Adrenal gland (tissue), 9 donors: ENCODE measurements at regions not wholly inside any gene's neighbourhood (a gene's known extent, or its start where the extent isn't known, plus 50 kb on each side); places are given as distances from the start of the nearest gene placed in this dataset.

Experiments used
- DNase-seq, 7 donors: peaks; one replicate each; pipeline ENCODE4 v3.0.0-alpha.2; 2019 to 2020
- H3K27ac ChIP-seq, 5 donors: fragments of 200-600 bp; sonication (generic) in 4 of 5; 1 replicate in 3 of 5; 2 replicates in 2 of 5; pipeline versions ENCODE4 v1.5.1 to v1.8.0; 2016 to 2020; ENCODE audit warnings: mild to moderate bottlenecking in 1 of 5
- H3K27me3 ChIP-seq: fragments of 200-600 bp; 2 replicates; pipeline ENCODE4 v1.8.0; 2021
- H3K36me3 ChIP-seq, 2 donors: fragments of 200-600 bp; replicated peaks in 1 of 2; 1 replicate in 1 of 2; 2 replicates in 1 of 2; pipeline versions ENCODE4 v1.5.1 to v1.8.0; 2018 to 2022
- H3K4me1 ChIP-seq, 2 donors: fragments of 200-600 bp; replicated peaks in 1 of 2; 1 replicate in 1 of 2; 2 replicates in 1 of 2; pipeline versions ENCODE4 v1.5.1 to v1.8.0; 2018 to 2021
- H3K4me3 ChIP-seq, 4 donors: fragments of 200-600 bp; sonication (generic) in 3 of 4; one replicate each; pipeline ENCODE4 v1.5.1; 2016 to 2018
- H3K9me3 ChIP-seq, 3 donors: fragments of 200-600 bp; sonication (generic) in 1 of 3; replicated peaks in 1 of 3; 1 replicate in 2 of 3; 2 replicates in 1 of 3; pipeline versions ENCODE4 v1.5.1 to v1.8.0; 2016 to 2021
- POLR2A ChIP-seq, 2 donors: fragments of 450-650 bp; IDR thresholded peaks; one replicate each; pipeline ENCODE4 v1.6.1; 2017; ENCODE audit warnings: antibody characterized with exemption in 2 of 2, mild to moderate bottlenecking in 2 of 2, moderate library complexity in 1 of 2
- WGBS, 4 donors: extraction: QIAGEN DNeasy Blood & Tissue Kit in 2 of 4; methylation state at CpG; one replicate each; pipeline versions ENCODE4 v1.1.5 to v1.1.7; 2013 to 2017; 5-methylcytosine and 5-hydroxymethylcytosine counted together
- intact Hi-C, 2 donors: fragments of 100-400 bp; cut with DNase I; formaldehyde crosslinking; loops; one replicate each; pipeline versions ENCODE4 v1.14.1 to v1.15.0; 2022 to 2023
- TF ChIP-seq, protein P1 (sequence below), 6 experiments: fragments of 450-650 bp in 4 of 6; fragments of 200-600 bp in 2 of 6; sonication (generic) in 1 of 6; IDR thresholded peaks; 1 replicate in 5 of 6; 2 replicates in 1 of 6; pipeline versions ENCODE4 v1.5.1 to v1.8.0; 2016 to 2021; ENCODE audit warnings: antibody characterized with exemption in 6 of 6, mild to moderate bottlenecking in 2 of 6, moderate library complexity in 1 of 6
- donor health status: healthy with polysubstance abuse.
- donor health status: Bipolar disorder and iron deficiency.
- donor health status: DM: yes; HTN: yes; CAD: no.
- donor health status: DM: no; HTN: no; CAD: no.
- donor health status: DM: no; HTN: no; CAD: no.

DNA sequence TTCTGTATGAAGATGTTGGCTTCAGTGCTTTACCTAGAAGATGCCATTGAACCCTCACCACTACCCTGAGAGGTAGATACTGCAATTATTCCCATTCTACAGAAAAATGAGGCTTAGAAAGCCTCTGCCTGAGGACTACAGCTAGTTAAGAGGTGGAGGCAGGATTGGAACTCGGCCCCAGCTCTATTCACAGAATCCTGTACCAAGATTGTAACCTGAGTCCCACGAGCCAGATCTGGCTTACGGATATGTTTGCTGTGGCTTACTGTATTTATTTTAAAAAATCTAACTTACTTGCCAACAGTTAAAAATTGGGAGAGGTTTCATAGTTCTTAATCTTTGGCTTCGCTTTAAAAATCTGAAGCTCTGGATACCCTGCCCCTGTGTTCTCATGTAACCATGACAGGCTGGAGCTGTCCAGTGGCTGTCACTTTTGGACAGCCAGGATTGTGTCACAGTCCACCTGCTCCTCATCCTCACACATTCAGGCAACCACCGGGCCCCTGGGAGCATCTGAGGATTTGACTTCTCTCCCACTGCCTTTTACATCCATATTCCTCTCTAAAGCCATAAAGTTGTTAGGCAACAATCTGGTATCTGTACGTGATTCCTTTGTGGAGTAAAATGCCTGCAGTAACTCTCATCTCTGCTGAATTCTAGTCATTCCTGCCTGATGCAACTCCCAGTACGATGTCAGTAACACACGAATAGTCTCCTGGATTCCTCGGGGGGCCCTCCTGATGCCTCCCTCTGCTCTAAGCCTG, 160.8 kb upstream of the SERP2 start:
- DNase-seq, result no peak
- Histone ChIP-seq H3K27ac (no peak overlapping the region), H3K4me3 (no peak overlapping the region), H3K4me1 (no peaks in the 10 kb centered on the region), H3K27me3 (no peaks in the 10 kb centered on the region), H3K36me3 (no peaks in the 10 kb centered on the region), H3K9me3 (no peaks in the 10 kb centered on the region)
- TF ChIP-seq, protein P1, sequence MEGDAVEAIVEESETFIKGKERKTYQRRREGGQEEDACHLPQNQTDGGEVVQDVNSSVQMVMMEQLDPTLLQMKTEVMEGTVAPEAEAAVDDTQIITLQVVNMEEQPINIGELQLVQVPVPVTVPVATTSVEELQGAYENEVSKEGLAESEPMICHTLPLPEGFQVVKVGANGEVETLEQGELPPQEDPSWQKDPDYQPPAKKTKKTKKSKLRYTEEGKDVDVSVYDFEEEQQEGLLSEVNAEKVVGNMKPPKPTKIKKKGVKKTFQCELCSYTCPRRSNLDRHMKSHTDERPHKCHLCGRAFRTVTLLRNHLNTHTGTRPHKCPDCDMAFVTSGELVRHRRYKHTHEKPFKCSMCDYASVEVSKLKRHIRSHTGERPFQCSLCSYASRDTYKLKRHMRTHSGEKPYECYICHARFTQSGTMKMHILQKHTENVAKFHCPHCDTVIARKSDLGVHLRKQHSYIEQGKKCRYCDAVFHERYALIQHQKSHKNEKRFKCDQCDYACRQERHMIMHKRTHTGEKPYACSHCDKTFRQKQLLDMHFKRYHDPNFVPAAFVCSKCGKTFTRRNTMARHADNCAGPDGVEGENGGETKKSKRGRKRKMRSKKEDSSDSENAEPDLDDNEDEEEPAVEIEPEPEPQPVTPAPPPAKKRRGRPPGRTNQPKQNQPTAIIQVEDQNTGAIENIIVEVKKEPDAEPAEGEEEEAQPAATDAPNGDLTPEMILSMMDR (IDR thresholded peaks at IDR 0.05), result no peak
- TF ChIP-seq POLR2A (IDR thresholded peaks at IDR 0.05), result no peak
- intact Hi-C loops, result no loop called here
- WGBS, 4 donors, result 61 to 67% (median 65%) methylated on average over 9 of the region's 9 CpGs

DNA sequence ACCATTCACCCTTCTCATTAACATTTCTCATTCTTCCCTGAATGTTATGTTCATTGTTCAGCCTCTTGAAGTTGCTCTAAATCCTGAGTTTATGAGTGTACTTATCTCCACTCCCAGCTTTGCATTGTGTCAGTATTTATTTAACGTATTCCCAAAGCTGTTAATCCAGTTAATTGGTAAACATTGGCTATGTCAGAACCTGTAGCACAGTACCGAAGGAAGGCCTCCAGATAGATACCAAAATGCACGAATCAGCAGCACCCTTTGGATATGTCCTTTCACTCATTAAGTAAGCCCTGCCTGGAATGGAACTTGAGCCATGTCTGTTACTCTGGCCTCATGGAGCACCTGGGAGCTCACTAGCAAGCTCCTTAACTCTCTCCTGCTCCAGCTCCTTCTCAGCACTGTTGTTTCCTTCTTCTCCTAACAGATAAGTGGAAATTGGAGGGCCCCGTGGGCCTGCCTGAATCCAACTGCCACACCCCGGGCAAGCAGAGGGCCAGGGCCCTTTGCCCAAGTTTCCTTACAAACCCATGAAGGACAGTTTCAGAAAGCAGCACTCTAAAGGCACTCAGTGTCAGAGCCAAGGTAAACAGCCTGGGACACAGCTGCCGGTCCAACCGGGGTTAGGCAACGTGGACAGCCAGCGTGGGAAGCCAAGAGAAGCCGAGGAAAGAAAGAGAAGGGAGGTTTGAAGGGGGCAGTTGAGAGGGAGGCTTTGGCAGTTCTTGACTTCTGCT, 155.0 kb upstream of the SERP2 start:
- Histone ChIP-seq H3K9me3 (no peaks in the 10 kb centered on the region), H3K4me1 (peaks cover 5 to 25% of the 10 kb centered on the region in 2 donors), H3K27ac (peak overlapping the region in 2 of 5 donors; percentile 83 to 84), H3K4me3 (no peak overlapping the region), H3K36me3 (no peaks in the 10 kb centered on the region), H3K27me3 (no peaks in the 10 kb centered on the region)
- 50 to 66% (median 65%) methylated on average over 10 of the region's 10 CpGs for WGBS, 4 donors
- no peak for TF ChIP-seq POLR2A (IDR thresholded peaks at IDR 0.05)
- TF ChIP-seq, protein P1 (IDR thresholded peaks at IDR 0.05), result no peak
- intact Hi-C loops, result no loop called here
- DNase-seq, result peak in 6 of 7 donors; percentile 33 to 74 (median 48)

DNA sequence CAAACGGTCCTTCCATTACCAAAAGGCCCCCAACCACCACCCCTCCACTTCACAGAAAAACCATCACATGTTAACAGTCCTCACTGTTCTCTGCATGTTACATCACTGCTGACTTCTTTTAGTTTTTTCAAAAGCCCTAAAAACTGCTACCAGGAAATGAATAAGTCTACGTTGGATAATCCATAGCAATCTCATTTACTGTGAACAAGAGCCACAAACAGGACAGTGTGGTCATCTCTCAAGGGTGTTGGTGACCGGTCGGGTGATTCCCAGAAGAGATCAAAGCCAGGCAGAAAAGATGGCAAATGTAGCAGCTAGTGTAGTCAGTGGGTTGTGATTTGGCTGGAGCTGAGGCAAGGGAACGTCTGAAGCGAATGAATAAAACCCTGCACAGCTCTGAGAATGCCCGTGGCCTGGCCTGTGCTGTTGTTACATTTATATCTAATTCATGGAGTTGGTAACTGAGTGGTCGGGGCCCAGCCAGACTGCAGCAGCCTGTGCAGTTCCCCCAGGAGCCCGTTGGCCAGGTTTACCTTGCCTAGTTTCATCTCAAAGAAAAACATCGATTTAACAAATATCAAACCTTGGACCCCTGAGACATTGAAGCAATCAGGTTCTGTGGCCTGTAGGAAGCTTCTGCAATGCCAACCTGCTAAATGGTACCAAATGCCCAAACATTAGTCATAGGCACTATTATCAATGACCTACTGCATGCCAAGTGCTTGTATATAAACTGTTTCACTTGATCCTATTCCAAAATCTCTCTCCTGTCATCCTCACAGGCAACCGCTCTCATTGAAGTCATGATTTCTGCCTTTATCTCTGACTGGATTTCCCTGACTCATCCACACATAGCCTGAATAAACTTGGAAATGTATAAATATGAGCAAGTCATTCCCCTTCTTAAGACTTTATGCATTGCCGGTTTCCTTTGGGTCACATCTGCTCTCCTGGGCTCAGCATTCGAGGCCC, 153.8 kb upstream of the SERP2 start:
- TF ChIP-seq POLR2A (IDR thresholded peaks at IDR 0.05), result peak in 1 of 2 donors; percentile 25
- TF ChIP-seq, protein P1 (IDR thresholded peaks at IDR 0.05), result no peak
- Histone ChIP-seq H3K4me1 (peaks cover 5 to 25% of the 10 kb centered on the region in 2 donors), H3K36me3 (no peaks in the 10 kb centered on the region), H3K4me3 (no peak overlapping the region), H3K27me3 (no peaks in the 10 kb centered on the region), H3K9me3 (no peaks in the 10 kb centered on the region), H3K27ac (peak overlapping the region; percentile 37 to 84 (median 75))
- intact Hi-C loops, result no loop called here
- 62 to 66% (median 64%) methylated on average over 11 to 13 of the region's 13 CpGs for WGBS, 4 donors
- peak in 4 of 7 donors; percentile 41 to 63 (median 57) for DNase-seq
